NCI-H774 (cell line): ENCODE measurements at regions not wholly inside any gene's neighbourhood (a gene's known extent, or its start where the extent isn't known, plus 50 kb on each side); places are given as distances from the start of the nearest gene placed in this dataset.
A peak's percentile ranks its signal among the peaks of the same experiment; 100 is the strongest.
"Not testable (repeated sequence)": the region's sequence is repeated elsewhere in the genome, so short reads cannot be mapped to it uniquely, and the experiment has no call there.

Experiments
- DNase-seq: peaks from one replicate; lab custom pipeline; 2025; lab: John Stamatoyannopoulos, UW

DNA sequence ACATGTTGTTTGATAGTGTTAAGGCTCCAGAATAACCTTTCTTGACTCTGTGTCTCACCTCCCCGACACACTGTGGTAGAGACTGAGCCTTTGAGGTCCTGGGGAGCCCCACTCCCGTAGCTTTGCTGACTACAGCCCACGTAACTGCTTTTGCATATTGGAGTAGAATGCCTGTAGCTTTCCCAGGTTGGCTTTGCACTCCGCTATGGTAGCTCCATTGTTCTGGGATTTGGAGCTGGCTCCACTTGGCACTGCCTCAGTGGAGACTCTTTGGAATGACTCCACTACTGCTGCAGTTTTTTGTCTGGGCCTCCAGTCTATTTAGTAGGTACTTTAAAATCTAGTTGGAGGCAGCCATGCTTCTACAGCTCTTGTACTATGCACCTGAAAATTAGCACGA is 56.2 kb upstream of the ANXA1 start:
- DNase-seq, result no peak

DNA sequence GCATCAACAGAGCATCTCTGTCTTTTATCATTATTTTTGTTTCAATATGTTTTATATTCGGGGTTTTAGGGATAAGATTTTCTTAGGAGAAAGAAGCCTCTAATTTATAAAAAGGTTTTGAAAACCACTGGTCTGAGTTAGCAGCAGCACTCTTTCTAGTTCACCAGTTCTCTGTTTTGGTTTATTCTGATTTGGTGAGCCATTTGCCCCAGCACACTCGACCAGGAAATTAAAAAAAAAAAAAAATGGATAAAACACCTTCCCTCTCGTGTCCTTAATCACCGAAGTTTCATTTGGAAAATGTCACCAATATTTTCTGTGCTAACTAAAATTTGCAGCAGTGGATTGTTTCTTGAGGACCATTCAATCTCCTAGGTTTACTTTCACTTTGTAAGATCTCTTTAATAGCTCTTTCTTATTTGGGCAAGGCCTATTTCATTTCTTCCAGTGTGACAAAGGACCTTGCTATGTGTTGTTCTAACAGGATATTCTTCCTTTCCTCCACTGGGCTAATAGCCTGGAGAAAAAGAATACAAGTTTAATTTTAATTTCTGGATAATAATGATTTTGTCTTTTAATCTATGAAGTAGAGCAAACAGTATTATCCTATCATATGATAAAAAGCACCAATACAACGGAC is 57.8 kb upstream of the ANXA1 start:
- no peak for DNase-seq

- no peak for DNase-seq
These were observed 58.5 kb upstream of the ANXA1 start for GRCh38 chr9:73093016-73093739.

- DNase-seq, result no peak
These were observed 59.8 kb upstream of the ANXA1 start for GRCh38 chr9:73091909-73092308.

DNA sequence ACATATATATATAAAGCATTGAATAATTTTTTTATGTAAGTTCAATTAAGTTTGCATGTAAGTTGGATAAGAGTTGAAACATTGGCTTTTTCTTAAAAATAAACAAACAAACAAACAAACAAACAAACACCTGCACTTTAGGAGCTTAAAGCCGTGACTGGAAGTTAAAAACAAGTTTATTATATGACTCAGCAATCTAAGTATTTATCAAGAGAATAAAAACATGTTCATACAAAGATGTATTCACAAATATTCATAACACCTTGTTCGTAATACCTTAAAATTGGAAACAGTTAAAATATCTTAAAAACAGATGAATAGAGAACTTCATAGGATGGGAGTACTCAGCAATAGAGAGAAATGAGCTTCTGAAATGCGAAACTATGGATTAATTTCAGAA is 61.5 kb upstream of the ANXA1 start:
- no peak for DNase-seq

DNA sequence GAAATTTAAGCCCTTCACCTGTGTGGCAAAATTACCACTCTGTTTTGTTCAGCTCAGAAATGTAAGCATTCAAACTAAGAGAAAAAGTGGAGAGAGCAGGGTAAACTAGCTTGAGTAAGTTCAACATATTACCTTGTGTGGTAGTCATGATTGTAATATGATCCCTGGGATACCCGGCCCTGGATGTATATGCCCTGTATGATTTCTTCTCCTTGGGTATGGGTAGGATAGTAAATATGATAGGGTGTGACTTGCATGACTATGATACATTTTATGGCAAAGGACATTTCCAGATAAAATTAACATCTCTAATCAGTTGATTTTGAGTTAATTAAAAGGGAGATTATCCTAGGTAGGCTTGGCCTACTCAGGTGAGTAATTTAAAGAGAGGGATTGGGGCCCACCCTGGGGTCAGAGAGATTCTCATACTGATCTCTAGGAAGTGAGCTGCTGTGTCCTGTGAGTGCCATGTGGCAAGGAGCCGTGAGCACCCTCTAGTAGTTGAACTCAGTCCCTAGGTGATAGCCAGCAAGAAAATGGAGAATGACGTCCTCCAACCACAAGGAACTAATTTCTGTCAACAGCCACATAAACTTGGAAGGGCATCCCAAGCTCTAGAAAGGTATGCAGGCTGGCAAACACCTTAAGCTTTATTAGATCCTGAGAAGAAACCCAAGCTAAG is 62.2 kb upstream of the ANXA1 start:
- no peak for DNase-seq

DNA sequence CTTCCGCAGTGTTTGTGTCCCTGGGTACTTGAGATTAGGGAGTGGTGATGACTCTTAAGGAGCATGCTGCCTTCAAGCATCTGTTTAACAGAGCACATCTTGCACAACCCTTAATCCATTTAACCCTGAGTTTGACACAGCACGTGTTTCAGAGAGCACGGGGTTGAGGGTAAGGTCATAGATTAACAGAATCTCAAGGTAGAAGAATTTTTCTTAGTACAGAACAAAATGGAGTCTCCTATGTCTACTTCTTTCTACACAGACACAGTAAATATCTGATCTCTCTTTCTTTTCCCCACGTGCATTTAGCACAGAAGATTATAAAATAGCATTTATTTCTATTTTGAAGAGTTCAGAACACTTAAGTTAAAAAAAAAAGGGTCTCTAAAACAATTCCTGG is 63.8 kb upstream of the ANXA1 start:
- DNase-seq, result not testable (repeated sequence)

DNA sequence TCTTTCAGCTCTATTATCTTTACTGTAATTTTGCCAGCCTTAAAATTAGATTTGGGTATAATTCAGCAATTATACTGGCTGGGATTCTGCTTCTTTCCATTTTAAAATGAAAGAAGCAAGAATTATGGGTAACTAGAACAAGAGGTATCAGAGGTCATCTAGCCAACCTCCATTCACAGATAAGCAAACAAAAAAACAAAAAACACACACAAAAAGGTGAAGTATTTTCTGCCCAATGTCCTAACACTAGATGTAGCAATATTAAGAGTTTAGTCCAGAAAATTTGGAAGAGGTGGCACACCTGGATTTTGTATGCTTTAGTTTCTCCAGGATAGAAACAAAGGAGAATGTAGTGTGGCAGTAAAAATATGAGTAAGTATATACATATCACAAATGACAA is 68.1 kb upstream of the ANXA1 start:
- no peak for DNase-seq

DNA sequence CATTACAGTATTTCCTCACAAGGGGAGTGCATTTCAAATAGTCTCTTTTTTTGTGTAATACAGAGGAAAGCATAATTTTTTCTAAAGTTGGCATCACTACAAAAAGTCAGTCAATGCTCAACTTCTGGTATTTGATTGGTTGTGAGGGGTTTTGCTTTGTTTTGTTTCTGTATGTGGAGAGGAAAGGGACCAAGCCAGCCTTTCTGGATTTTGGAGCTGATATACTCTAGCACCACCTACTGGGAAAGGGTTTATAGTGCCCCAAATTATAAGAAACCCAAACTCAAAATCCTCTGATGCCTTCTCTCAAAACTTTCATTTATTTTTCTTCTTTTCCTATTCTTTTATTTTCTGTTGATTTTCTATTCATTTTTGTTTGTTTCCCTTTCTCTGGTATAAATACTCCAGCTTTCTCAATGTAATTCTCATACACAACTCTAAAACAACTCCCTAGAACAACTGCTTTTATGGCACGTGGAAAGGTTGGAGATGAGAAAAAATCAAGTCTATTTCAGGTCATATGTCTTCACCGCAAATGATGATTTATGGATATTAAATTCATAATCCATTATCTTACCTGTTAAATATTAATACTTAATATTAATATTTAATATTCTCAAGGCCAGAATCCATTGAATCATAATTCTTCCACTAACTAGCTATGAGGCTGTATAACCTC is 69.5 kb upstream of the ANXA1 start:
- peak; percentile 34 for DNase-seq

DNA sequence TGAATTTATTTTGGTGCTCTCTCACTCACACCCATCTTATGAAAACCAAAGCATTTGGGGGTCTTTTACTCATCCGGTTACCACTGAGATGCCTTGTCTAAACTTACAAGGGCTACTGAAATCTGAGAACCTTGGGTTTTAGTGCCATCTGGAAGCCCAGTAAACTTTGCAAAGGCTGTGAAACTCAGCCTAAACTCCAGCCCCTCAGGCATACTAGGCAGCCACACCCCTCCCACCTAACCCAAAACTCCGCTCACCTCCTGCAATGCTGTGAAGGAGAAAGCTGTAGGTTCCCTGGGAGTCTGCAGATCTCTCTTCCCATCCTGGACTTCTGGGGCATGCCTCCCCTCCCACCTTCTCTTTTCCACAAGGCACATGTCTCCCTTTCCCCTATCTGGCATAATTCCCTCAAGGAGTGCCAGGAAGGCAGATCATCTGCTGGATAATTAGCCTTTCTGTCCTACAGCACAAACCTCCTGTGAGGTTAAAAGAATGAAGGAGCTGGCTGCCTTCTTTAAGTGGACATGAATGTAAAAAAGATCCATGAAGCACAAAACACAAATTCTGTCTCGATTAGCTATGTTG is 71.5 kb upstream of the ANXA1 start:
- no peak for DNase-seq

GRCh38 chr9:73079326-73079725 is 72.3 kb upstream of the ANXA1 start:
- DNase-seq, result no peak

GRCh38 chr9:73077625-73078030 is 74.0 kb upstream of the ANXA1 start:
- no peak for DNase-seq

- DNase-seq, result no peak
These were observed 74.7 kb upstream of the ANXA1 start for GRCh38 chr9:73076970-73077369.

GRCh38 chr9:73074176-73074708 is 77.4 kb upstream of the ANXA1 start:
- no peak for DNase-seq

DNA sequence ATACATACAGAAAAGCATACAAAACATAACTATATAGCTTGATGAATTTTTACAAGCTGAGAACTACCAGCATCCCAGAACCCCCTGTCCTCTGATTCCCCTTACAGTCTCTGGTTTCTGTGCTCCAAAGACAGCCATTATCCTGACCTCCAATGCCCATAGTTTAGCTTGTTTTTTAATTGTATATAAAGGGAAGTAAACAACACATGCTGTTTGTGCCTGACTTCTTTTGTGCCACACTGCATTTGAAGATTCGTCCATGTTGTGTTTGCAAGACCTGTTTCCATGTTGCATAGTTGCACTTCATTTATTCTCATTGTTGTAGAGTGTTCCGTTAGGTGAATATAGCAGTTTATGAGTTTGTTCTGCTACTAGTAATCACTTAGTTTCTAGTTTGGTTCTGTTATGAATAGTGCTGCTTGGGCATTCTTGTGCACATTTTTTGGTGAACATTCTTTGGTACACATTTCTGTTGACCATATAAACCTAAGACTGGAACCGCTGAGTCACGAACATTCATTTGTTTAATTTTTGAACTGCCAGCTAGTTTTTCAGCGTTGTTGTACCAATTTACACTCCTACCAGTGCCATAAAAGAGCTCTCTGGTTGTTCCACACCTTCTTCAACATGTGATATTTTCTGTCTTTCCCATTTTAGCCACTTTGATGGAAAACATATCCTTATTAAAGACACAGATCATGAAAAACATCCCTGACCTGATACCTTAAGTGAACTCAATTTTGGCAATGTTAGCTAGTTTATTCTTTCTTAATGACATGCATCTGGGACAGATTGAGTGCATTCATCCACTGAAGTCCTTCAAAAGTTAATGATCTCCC is 78.1 kb upstream of the ANXA1 start:
- DNase-seq, result no peak

DNA sequence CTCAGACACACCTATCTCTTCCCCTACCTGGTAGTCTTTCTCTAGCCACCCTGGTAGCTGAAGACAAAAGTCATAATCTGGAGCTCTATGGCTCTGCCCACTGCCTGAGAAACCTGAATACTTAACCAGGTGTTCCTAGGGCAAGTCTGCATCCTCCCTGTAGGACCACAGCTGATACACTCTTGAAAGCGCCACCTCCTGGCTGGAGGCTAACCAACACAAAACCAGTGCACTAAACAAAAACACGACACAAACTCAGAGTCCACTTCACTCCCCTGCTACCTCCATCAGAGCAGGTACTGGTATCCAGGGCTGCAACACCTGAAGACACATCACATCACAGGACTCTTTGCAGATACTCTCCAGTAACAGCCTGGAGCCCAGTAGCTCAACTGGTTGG is 84.6 kb upstream of the ANXA1 start:
- DNase-seq, result no peak

GRCh38 chr9:73065439-73065838 is 86.2 kb upstream of the ANXA1 start:
- no peak for DNase-seq

DNA sequence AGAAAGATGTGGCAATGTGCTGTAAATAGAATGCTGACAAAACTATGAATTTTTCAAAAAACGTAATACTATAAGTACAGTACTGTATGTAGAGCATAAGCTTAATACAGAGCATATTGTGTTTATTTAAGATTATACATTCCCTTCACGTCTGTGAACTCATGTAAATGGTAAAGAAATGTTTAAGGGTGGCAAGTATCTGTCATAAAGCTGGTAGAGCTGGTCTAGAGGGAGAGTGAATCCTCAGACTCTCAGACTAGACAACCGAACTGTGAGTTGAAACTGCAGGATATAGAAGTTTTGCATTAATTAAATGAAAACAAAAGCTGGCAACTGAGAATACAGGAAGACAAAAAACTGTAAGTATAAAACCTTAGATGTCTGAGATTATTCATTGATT is 87.3 kb upstream of the ANXA1 start:
- no peak for DNase-seq

- DNase-seq, result no peak
These were observed 90.5 kb upstream of the ANXA1 start for GRCh38 chr9:73061146-73061545.

- DNase-seq, result no peak
These were observed 92.4 kb upstream of the ANXA1 start for GRCh38 chr9:73059247-73059646.

GRCh38 chr9:73056245-73056644 is 95.4 kb upstream of the ANXA1 start:
- DNase-seq, result no peak
